ENCODE measurements at regions not wholly inside any gene's neighbourhood (a gene's known extent, or its start where the extent isn't known, plus 50 kb on each side); places are given as distances from the start of the nearest gene placed in this dataset.

DNA sequence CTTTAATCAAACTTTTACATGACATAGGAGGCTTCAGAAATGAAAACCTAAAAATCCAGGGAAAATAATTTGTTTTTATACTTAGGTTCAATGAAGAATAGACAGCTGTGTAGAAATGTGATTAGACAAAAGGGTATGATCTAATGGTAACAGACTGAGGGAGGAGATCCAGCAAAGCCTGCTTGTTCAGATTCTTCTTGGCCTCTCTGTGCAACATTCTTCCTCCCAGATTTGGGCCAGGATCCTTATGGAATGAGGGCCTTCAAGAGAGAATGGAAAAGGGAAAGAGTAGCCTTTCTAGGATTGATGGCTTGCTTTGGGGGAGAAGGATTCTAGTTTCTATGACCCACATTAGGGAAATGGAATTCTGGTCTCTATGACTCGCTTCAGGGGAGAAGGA lies 94.5 kb upstream of the G2E3 start:
- no peak for DNase-seq
- H4K5ac ChIP-seq (ENCODE audit: insufficient read length, low read depth, low read length), result no peak overlapping the region
- H2BK12ac ChIP-seq (ENCODE audit: insufficient read length, low read depth, low read length), result no peak overlapping the region
- no peak overlapping the region for H3K9ac ChIP-seq (ENCODE audit: extremely low read depth, insufficient read length, low read length)
- no peaks in the 10 kb centered on the region for H4K20me1 ChIP-seq (ENCODE audit: control insufficient read depth, insufficient read depth, insufficient read length)
- no peaks in the 10 kb centered on the region for H3K23me2 ChIP-seq (ENCODE audit: insufficient read length, low read depth, low read length, poor library complexity, severe bottlenecking)
- H3K56ac ChIP-seq (ENCODE audit: insufficient read length, low read depth, low read length), result no peak overlapping the region
- H4K8ac ChIP-seq (replicated peaks; ENCODE audit: insufficient read length, low read depth, low read length), result no peak overlapping the region
- H2AFZ ChIP-seq (ENCODE audit: low read length), result no peak overlapping the region
- Mint-ChIP-seq H3K27me3 (ENCODE audit: low read depth) (no peaks in the 10 kb centered on the region), H3K4me3 (no peak overlapping the region), H3K36me3 (ENCODE audit: insufficient read depth in 1 of 3, low read depth in 3 of 3) (no peaks in the 10 kb centered on the region), H3K4me1 (peaks cover 4 to 10% of the 10 kb centered on the region in 2 experiments), H3K27ac (no peak overlapping the region), H3K9me3 (no peaks in the 10 kb centered on the region)
- H3K23ac ChIP-seq (ENCODE audit: insufficient read length, low read depth, low read length), result no peak overlapping the region
- H4K91ac ChIP-seq (ENCODE audit: insufficient read length, low read depth, low read length), result no peak overlapping the region
- TF ChIP-seq, protein P1, sequence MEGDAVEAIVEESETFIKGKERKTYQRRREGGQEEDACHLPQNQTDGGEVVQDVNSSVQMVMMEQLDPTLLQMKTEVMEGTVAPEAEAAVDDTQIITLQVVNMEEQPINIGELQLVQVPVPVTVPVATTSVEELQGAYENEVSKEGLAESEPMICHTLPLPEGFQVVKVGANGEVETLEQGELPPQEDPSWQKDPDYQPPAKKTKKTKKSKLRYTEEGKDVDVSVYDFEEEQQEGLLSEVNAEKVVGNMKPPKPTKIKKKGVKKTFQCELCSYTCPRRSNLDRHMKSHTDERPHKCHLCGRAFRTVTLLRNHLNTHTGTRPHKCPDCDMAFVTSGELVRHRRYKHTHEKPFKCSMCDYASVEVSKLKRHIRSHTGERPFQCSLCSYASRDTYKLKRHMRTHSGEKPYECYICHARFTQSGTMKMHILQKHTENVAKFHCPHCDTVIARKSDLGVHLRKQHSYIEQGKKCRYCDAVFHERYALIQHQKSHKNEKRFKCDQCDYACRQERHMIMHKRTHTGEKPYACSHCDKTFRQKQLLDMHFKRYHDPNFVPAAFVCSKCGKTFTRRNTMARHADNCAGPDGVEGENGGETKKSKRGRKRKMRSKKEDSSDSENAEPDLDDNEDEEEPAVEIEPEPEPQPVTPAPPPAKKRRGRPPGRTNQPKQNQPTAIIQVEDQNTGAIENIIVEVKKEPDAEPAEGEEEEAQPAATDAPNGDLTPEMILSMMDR (conservative IDR thresholded peaks at IDR 0.05), result no peak
- H2AK5ac ChIP-seq (ENCODE audit: insufficient read length, low read length), result no peak overlapping the region
- no peak overlapping the region for H3K4me2 ChIP-seq (ENCODE audit: insufficient read depth, insufficient read length, low read length)
- no peak overlapping the region for H2BK15ac ChIP-seq (ENCODE audit: low read depth, low read length)
- no peak overlapping the region for H3T11ph ChIP-seq (ENCODE audit: low read length)
- H3K4ac ChIP-seq (ENCODE audit: low read depth, low read length), result no peak overlapping the region
- no peak overlapping the region for H2BK120ac ChIP-seq (ENCODE audit: low read depth, low read length, poor library complexity, severe bottlenecking)
- H3K79me2 ChIP-seq (ENCODE audit: insufficient read depth, low read length), result no peaks in the 10 kb centered on the region
- H3K14ac ChIP-seq (ENCODE audit: insufficient read depth, low read length), result no peak overlapping the region
- WGBS (ENCODE audit: extremely low coverage, insufficient read length, low lambda C conversion rate), result no CpG with 5 or more reads among the region's 1 CpG
- H3K4me1 ChIP-seq (ENCODE audit: insufficient read depth, low read length), result no peaks in the 10 kb centered on the region
- H3K27me3 ChIP-seq (ENCODE audit: insufficient read depth, low read length), result no peaks in the 10 kb centered on the region
- no peak overlapping the region for H3K27ac ChIP-seq (ENCODE audit: insufficient read length, low read depth, low read length)
- H2BK5ac ChIP-seq (ENCODE audit: insufficient read length, low read length), result no peak overlapping the region
- no peak overlapping the region for H2BK20ac ChIP-seq (ENCODE audit: low read depth, low read length, poor library complexity, severe bottlenecking)
- no peaks in the 10 kb centered on the region for H3K79me1 ChIP-seq (ENCODE audit: insufficient read depth, low read depth, low read length, poor library complexity, severe bottlenecking)
- no peaks in the 10 kb centered on the region for H3K9me3 ChIP-seq (ENCODE audit: control insufficient read depth, low read depth, low read length)
- no peak overlapping the region for H3K18ac ChIP-seq (ENCODE audit: insufficient read length, low read depth, low read length)

Measured in H9 (cell line).